ENCODE measurements at regions not wholly inside any gene's neighbourhood (a gene's known extent, or its start where the extent isn't known, plus 50 kb on each side); places are given as distances from the start of the nearest gene placed in this dataset.

- no peak for DNase-seq
Measured at GRCh38 chr5:87851603-87852002, 417.0 kb downstream of the TMEM161B start.

GRCh38 chr5:87850843-87851242, 417.8 kb downstream of the TMEM161B start:
- no peak for DNase-seq

GRCh38 chr5:87845734-87846133, 422.9 kb downstream of the TMEM161B start:
- no peak for DNase-seq

GRCh38 chr5:87844866-87845265, 423.8 kb downstream of the TMEM161B start:
- DNase-seq: no peak

- no peak for DNase-seq
Measured at GRCh38 chr5:87844449-87844848, 424.2 kb downstream of the TMEM161B start.

GRCh38 chr5:87836696-87837095, 424.0 kb upstream of the CCNH start:
- no peak for DNase-seq

- no peak for DNase-seq
Measured at GRCh38 chr5:87831499-87831898, 418.8 kb upstream of the CCNH start.

GRCh38 chr5:87829217-87829551, 416.5 kb upstream of the CCNH start:
- DNase-seq: peak; percentile 31

- no peak for DNase-seq
Measured at GRCh38 chr5:87828545-87829216, 416.0 kb upstream of the CCNH start.

GRCh38 chr5:87827539-87827938, 414.8 kb upstream of the CCNH start:
- DNase-seq: no peak

GRCh38 chr5:87826507-87826906, 413.8 kb upstream of the CCNH start:
- DNase-seq: no peak

- no peak for DNase-seq
Measured at GRCh38 chr5:87825583-87825982, 412.9 kb upstream of the CCNH start.

- no peak for DNase-seq
Measured at GRCh38 chr5:87807783-87808182, 395.1 kb upstream of the CCNH start.

- DNase-seq: no peak
Measured at GRCh38 chr5:87803352-87803751, 390.6 kb upstream of the CCNH start.

- no peak for DNase-seq
Measured at GRCh38 chr5:87791869-87792268, 379.1 kb upstream of the CCNH start.

- no peak for DNase-seq
Measured at GRCh38 chr5:87788416-87788815, 375.7 kb upstream of the CCNH start.

- DNase-seq: peak; percentile 35
Measured at GRCh38 chr5:87787625-87788256, 375.0 kb upstream of the CCNH start.

GRCh38 chr5:87787086-87787485, 374.4 kb upstream of the CCNH start:
- no peak for DNase-seq

GRCh38 chr5:87786471-87786870, 373.7 kb upstream of the CCNH start:
- DNase-seq: no peak

GRCh38 chr5:87785554-87786335, 373.0 kb upstream of the CCNH start:
- DNase-seq: no peak

GRCh38 chr5:87784879-87785495, 372.3 kb upstream of the CCNH start:
- DNase-seq: no peak

- DNase-seq: no peak
Measured at GRCh38 chr5:87784311-87784710, 371.6 kb upstream of the CCNH start.

GRCh38 chr5:87782916-87783315, 370.2 kb upstream of the CCNH start:
- no peak for DNase-seq

GRCh38 chr5:87781976-87782375, 369.2 kb upstream of the CCNH start:
- no peak for DNase-seq

Data from COR-L47 (cell line).